ENCODE measurements at regions not wholly inside any gene's neighbourhood (a gene's known extent, or its start where the extent isn't known, plus 50 kb on each side); places are given as distances from the start of the nearest gene placed in this dataset.

GRCh38 chr7:28315565-28316410, 96.5 kb upstream of the CREB5 start:
- no peaks in the 10 kb centered on the region for H4K20me1 ChIP-seq (ENCODE audit: insufficient read depth, low read length)
- no peaks in the 10 kb centered on the region for H3K9me3 ChIP-seq (ENCODE audit: low read depth, low read length)
- H3K4me3 ChIP-seq (ENCODE audit: insufficient read depth, low read length), result no peak overlapping the region
- peak overlapping the region; percentile 32 for H2AFZ ChIP-seq (ENCODE audit: low read length)
- H3K79me2 ChIP-seq (ENCODE audit: insufficient read depth, low read length), result no peaks in the 10 kb centered on the region
- TF ChIP-seq CTCF (IDR thresholded peaks at IDR 0.05; ENCODE audit: extremely low read depth, low read depth, low read length), result no peak
- peak overlapping the region; percentile 43 for H3K4me2 ChIP-seq (ENCODE audit: insufficient read depth, low read length)
- H3K36me3 ChIP-seq (ENCODE audit: insufficient read depth, low read length), result no peaks in the 10 kb centered on the region
- DNase-seq (ENCODE audit: insufficient read length, low spot score, missing footprints), result no peak
- H3K27me3 ChIP-seq (ENCODE audit: insufficient read depth, low read length), result peaks cover 17% of the 10 kb centered on the region
- H3K4me1 ChIP-seq (ENCODE audit: insufficient read depth, low read length), result peaks cover 24% of the 10 kb centered on the region
- peak overlapping the region; percentile 47 for H3K27ac ChIP-seq (ENCODE audit: low read depth, low read length)

- DNase-seq (ENCODE audit: insufficient read length, low spot score, missing footprints), result peak; percentile 91
- Histone ChIP-seq H3K36me3 (ENCODE audit: insufficient read depth, low read length) (no peaks in the 10 kb centered on the region), H3K4me2 (ENCODE audit: insufficient read depth, low read length) (peak overlapping the region; percentile 46)
Observed at GRCh38 chr7:28316489-28316888, 95.8 kb upstream of the CREB5 start.

GRCh38 chr7:28318101-28318762, 94.1 kb upstream of the CREB5 start:
- TF ChIP-seq CTCF (IDR thresholded peaks at IDR 0.05; ENCODE audit: extremely low read depth, low read depth, low read length), result no peak
- no peaks in the 10 kb centered on the region for H3K9me3 ChIP-seq (ENCODE audit: low read depth, low read length)
- no peak overlapping the region for H2AFZ ChIP-seq (ENCODE audit: low read length)
- H3K36me3 ChIP-seq (ENCODE audit: insufficient read depth, low read length), result no peaks in the 10 kb centered on the region
- H3K27me3 ChIP-seq (ENCODE audit: insufficient read depth, low read length), result no peaks in the 10 kb centered on the region
- DNase-seq (ENCODE audit: insufficient read length, low spot score, missing footprints), result no peak
- no peaks in the 10 kb centered on the region for H3K79me2 ChIP-seq (ENCODE audit: insufficient read depth, low read length)
- no peak overlapping the region for H3K27ac ChIP-seq (ENCODE audit: low read depth, low read length)
- no peak overlapping the region for H3K4me3 ChIP-seq (ENCODE audit: insufficient read depth, low read length)
- no peaks in the 10 kb centered on the region for H4K20me1 ChIP-seq (ENCODE audit: insufficient read depth, low read length)
- peaks cover 21% of the 10 kb centered on the region for H3K4me1 ChIP-seq (ENCODE audit: insufficient read depth, low read length)
- no peak overlapping the region for H3K4me2 ChIP-seq (ENCODE audit: insufficient read depth, low read length)

More at GRCh38 chr7:28316489-28316888, 95.8 kb upstream of the CREB5 start:
- Histone ChIP-seq H4K20me1 (ENCODE audit: insufficient read depth, low read length) (no peaks in the 10 kb centered on the region), H3K4me1 (ENCODE audit: insufficient read depth, low read length) (peaks cover 24% of the 10 kb centered on the region), H3K79me2 (ENCODE audit: insufficient read depth, low read length) (no peaks in the 10 kb centered on the region), H2AFZ (ENCODE audit: low read length) (no peak overlapping the region), H3K9me3 (ENCODE audit: low read depth, low read length) (no peaks in the 10 kb centered on the region), H3K27me3 (ENCODE audit: insufficient read depth, low read length) (peaks cover 12% of the 10 kb centered on the region), H3K4me3 (ENCODE audit: insufficient read depth, low read length) (no peak overlapping the region), H3K27ac (ENCODE audit: low read depth, low read length) (peak overlapping the region; percentile 47)
- no peak for TF ChIP-seq CTCF (IDR thresholded peaks at IDR 0.05; ENCODE audit: extremely low read depth, low read depth, low read length)

GRCh38 chr7:28323833-28324232, 88.5 kb upstream of the CREB5 start:
- Histone ChIP-seq H3K27me3 (ENCODE audit: insufficient read depth, low read length) (peaks cover 3% of the 10 kb centered on the region), H3K9me3 (ENCODE audit: low read depth, low read length) (no peaks in the 10 kb centered on the region), H2AFZ (ENCODE audit: low read length) (no peak overlapping the region), H4K20me1 (ENCODE audit: insufficient read depth, low read length) (no peaks in the 10 kb centered on the region), H3K4me3 (ENCODE audit: insufficient read depth, low read length) (no peak overlapping the region), H3K36me3 (ENCODE audit: insufficient read depth, low read length) (no peaks in the 10 kb centered on the region), H3K79me2 (ENCODE audit: insufficient read depth, low read length) (no peaks in the 10 kb centered on the region), H3K27ac (ENCODE audit: low read depth, low read length) (no peak overlapping the region), H3K4me1 (ENCODE audit: insufficient read depth, low read length) (no peaks in the 10 kb centered on the region), H3K4me2 (ENCODE audit: insufficient read depth, low read length) (no peak overlapping the region)
- DNase-seq (ENCODE audit: insufficient read length, low spot score, missing footprints), result no peak
- no peak for TF ChIP-seq CTCF (IDR thresholded peaks at IDR 0.05; ENCODE audit: extremely low read depth, low read depth, low read length)
